22Rv1 (cell line): ENCODE measurements at regions not wholly inside any gene's neighbourhood (a gene's known extent, or its start where the extent isn't known, plus 50 kb on each side); places are given as distances from the start of the nearest gene placed in this dataset.

Experiments used
- ZFX ChIP-seq: fragments of 450-650 bp; IDR thresholded peaks from 2 replicates; pipeline ENCODE4 v1.6.1; 2017; ENCODE audit warnings: antibody characterized with exemption, borderline replicate concordance
- TF ChIP-seq, protein P1 (sequence below): fragments of 450-650 bp; IDR thresholded peaks from 2 replicates; pipeline ENCODE4 v1.5.1; 2017; ENCODE audit warnings: mild to moderate bottlenecking

DNA sequence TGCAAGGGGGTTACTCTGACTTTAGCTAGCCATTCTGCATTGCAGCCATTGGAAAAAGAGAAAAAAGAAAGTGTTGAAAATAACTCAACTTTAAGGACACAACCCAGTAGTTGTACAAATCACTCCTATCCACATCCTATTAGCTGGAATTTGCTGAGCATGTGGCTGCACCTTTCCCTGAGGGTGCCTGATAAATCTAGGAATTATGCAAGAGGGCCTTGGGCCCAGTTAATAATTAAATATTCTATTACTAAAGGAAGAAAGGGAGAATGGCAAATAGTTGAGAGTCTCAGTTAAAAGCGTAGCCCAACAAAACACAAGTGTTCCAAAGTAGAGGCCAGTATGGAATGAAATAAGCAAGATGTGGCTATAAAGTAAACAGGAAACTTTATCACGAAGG lies 200.9 kb upstream of the CNTNAP2 start:
- TF ChIP-seq ZFX = no peak
- TF ChIP-seq, protein P1, sequence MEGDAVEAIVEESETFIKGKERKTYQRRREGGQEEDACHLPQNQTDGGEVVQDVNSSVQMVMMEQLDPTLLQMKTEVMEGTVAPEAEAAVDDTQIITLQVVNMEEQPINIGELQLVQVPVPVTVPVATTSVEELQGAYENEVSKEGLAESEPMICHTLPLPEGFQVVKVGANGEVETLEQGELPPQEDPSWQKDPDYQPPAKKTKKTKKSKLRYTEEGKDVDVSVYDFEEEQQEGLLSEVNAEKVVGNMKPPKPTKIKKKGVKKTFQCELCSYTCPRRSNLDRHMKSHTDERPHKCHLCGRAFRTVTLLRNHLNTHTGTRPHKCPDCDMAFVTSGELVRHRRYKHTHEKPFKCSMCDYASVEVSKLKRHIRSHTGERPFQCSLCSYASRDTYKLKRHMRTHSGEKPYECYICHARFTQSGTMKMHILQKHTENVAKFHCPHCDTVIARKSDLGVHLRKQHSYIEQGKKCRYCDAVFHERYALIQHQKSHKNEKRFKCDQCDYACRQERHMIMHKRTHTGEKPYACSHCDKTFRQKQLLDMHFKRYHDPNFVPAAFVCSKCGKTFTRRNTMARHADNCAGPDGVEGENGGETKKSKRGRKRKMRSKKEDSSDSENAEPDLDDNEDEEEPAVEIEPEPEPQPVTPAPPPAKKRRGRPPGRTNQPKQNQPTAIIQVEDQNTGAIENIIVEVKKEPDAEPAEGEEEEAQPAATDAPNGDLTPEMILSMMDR = no peak
